ENCODE measurements at regions not wholly inside any gene's neighbourhood (a gene's known extent, or its start where the extent isn't known, plus 50 kb on each side); places are given as distances from the start of the nearest gene placed in this dataset.

GRCh38 chr17:72462814-72463213 lies 342.0 kb downstream of the SOX9 start:
- TF ChIP-seq, protein P1, sequence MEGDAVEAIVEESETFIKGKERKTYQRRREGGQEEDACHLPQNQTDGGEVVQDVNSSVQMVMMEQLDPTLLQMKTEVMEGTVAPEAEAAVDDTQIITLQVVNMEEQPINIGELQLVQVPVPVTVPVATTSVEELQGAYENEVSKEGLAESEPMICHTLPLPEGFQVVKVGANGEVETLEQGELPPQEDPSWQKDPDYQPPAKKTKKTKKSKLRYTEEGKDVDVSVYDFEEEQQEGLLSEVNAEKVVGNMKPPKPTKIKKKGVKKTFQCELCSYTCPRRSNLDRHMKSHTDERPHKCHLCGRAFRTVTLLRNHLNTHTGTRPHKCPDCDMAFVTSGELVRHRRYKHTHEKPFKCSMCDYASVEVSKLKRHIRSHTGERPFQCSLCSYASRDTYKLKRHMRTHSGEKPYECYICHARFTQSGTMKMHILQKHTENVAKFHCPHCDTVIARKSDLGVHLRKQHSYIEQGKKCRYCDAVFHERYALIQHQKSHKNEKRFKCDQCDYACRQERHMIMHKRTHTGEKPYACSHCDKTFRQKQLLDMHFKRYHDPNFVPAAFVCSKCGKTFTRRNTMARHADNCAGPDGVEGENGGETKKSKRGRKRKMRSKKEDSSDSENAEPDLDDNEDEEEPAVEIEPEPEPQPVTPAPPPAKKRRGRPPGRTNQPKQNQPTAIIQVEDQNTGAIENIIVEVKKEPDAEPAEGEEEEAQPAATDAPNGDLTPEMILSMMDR (IDR thresholded peaks at IDR 0.05) = no peak
- TF ChIP-seq POLR2A (IDR thresholded peaks at IDR 0.05) = no peak

Measured in thyroid gland (tissue), 4 donors.